Ureter (tissue), 1 donor: ENCODE measurements at regions not wholly inside any gene's neighbourhood (a gene's known extent, or its start where the extent isn't known, plus 50 kb on each side); places are given as distances from the start of the nearest gene placed in this dataset.

ENCODE experiments used
- DNase-seq: peaks from one replicate; pipeline ENCODE4 v3.0.0-alpha.2; 2020; ENCODE audit warnings: low spot score
- donor health status: DM: yes; HTN: yes; CAD: no.

DNA sequence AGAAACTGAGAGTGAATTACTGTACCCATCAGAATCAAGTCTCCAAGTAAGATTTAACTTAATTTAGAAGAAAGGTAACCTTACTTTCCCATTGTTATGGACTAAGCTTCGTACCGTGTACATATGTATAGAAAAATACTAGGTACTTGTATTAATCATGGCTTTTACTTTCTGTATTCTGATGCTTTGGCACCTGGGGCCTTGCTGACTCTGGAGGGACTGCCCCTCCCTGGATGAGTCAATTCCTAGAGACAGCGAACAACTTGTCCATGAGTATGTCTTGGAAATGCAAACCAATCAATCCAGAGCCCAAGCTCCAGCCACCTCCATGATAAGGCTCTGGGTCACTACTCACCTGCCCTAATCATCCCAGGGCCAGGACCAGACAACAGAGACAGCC, 50.0 kb upstream of the DGKG start:
- no peak for DNase-seq
